Neural progenitor cell (in vitro differentiated cells): ENCODE measurements at regions not wholly inside any gene's neighbourhood (a gene's known extent, or its start where the extent isn't known, plus 50 kb on each side); places are given as distances from the start of the nearest gene placed in this dataset.

ENCODE experiments used
- EZH2 ChIP-seq: fragments of 200-600 bp; sonication (generic); IDR thresholded peaks from 2 replicates; pipeline ENCODE4 v1.6.1; 2017; ENCODE audit warnings: antibody characterized with exemption, mild to moderate bottlenecking, moderate library complexity
- EZH2phosphoT487 ChIP-seq: fragments of 200-600 bp; sonication (generic); IDR thresholded peaks from 2 replicates; pipeline ENCODE4 v1.6.1; 2017; ENCODE audit warnings: antibody characterized with exemption
- TF ChIP-seq, protein P1 (sequence below): fragments of 200-600 bp; sonication (generic); IDR thresholded peaks from 2 replicates; pipeline ENCODE4 v1.5.1; 2017; ENCODE audit warnings: antibody characterized with exemption, mild to moderate bottlenecking

DNA sequence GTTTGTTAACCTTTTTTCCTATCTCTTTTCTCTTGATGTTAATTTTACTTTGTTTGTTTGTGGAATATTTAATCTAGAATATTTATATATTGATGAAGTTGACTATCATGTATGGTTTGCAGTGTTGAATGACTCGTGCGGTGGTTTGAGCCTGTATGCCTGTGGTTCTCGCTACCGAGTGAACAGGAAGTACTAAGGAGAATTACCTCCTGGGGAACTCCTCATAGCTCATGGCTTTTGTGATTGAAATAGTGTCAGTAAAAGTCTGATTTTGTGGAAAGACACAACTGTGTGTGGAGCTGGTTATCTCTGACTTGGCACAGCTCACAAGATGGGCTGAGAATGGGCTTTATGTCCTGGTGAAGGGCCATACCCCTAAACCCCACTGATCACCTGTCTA, 498.6 kb downstream of the GLRX3 start:
- TF ChIP-seq, protein P1, sequence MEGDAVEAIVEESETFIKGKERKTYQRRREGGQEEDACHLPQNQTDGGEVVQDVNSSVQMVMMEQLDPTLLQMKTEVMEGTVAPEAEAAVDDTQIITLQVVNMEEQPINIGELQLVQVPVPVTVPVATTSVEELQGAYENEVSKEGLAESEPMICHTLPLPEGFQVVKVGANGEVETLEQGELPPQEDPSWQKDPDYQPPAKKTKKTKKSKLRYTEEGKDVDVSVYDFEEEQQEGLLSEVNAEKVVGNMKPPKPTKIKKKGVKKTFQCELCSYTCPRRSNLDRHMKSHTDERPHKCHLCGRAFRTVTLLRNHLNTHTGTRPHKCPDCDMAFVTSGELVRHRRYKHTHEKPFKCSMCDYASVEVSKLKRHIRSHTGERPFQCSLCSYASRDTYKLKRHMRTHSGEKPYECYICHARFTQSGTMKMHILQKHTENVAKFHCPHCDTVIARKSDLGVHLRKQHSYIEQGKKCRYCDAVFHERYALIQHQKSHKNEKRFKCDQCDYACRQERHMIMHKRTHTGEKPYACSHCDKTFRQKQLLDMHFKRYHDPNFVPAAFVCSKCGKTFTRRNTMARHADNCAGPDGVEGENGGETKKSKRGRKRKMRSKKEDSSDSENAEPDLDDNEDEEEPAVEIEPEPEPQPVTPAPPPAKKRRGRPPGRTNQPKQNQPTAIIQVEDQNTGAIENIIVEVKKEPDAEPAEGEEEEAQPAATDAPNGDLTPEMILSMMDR = no peak
- TF ChIP-seq EZH2 (no peak), EZH2phosphoT487 (no peak)
